Osteoblast (primary cell): ENCODE measurements at regions not wholly inside any gene's neighbourhood (a gene's known extent, or its start where the extent isn't known, plus 50 kb on each side); places are given as distances from the start of the nearest gene placed in this dataset.

Source experiments
- DNase-seq: peaks from one replicate; pipeline ENCODE4 v3.0.0; 2011; ENCODE audit warnings: low spot score, mixed read lengths; ENCODE audit not compliant: insufficient read length; ENCODE audit errors: missing footprints
- H2AFZ ChIP-seq: 2 replicates; pipeline ENCODE4 v1.6.0; 2011; ENCODE audit warnings: mild to moderate bottlenecking, low read length
- H3K27ac ChIP-seq: 2 replicates; pipeline ENCODE4 v1.5.1; 2011; ENCODE audit warnings: mild to moderate bottlenecking, low read depth, low read length, moderate library complexity
- H3K27me3 ChIP-seq: 2 replicates; pipeline ENCODE4 v1.6.0; 2012; ENCODE audit warnings: mild to moderate bottlenecking, control low read depth, inconsistent platforms, low read length, moderate library complexity; ENCODE audit not compliant: insufficient read depth
- H3K36me3 ChIP-seq: 2 replicates; pipeline ENCODE4 v1.5.1; 2011; ENCODE audit warnings: mild to moderate bottlenecking, low read length, control low read depth, moderate library complexity; ENCODE audit not compliant: insufficient read depth
- H3K4me1 ChIP-seq: 2 replicates; pipeline ENCODE4 v1.5.1; 2011; ENCODE audit warnings: mild to moderate bottlenecking, low read length, control low read depth, moderate library complexity; ENCODE audit not compliant: insufficient read depth
- H3K4me2 ChIP-seq: 2 replicates; pipeline ENCODE4 v1.6.0; 2011; ENCODE audit warnings: mild to moderate bottlenecking, low read length; ENCODE audit not compliant: insufficient read depth
- H3K4me3 ChIP-seq: fragments of 200-600 bp; sonication (generic); 3 replicates; pipeline ENCODE4 v1.5.1; 2012; ENCODE audit warnings: mild to moderate bottlenecking, low read length, inconsistent platforms; ENCODE audit not compliant: insufficient read depth
- H3K79me2 ChIP-seq: 2 replicates; pipeline ENCODE4 v1.6.0; 2012; ENCODE audit warnings: mild to moderate bottlenecking, low read length, control low read depth, inconsistent platforms; ENCODE audit not compliant: insufficient read depth
- H3K9me3 ChIP-seq: 2 replicates; pipeline ENCODE4 v1.5.1; 2011; ENCODE audit warnings: low read depth, low read length, control low read depth
- H4K20me1 ChIP-seq: 2 replicates; pipeline ENCODE4 v1.6.0; 2012; ENCODE audit warnings: mild to moderate bottlenecking, low read length, control low read depth; ENCODE audit not compliant: insufficient read depth
- CTCF ChIP-seq: IDR thresholded peaks from 2 replicates; pipeline ENCODE4 v1.5.1; 2011; ENCODE audit warnings: mild to moderate bottlenecking, low read depth, low read length, moderate library complexity; ENCODE audit errors: extremely low read depth

GRCh38 chr9:81108391-81108790, 581.0 kb downstream of the TLE1 start:
- TF ChIP-seq CTCF = no peak
- Histone ChIP-seq H3K36me3 (no peaks in the 10 kb centered on the region), H3K9me3 (no peaks in the 10 kb centered on the region), H4K20me1 (no peaks in the 10 kb centered on the region), H3K4me1 (no peaks in the 10 kb centered on the region), H2AFZ (no peak overlapping the region), H3K27ac (no peak overlapping the region), H3K27me3 (peaks cover 6% of the 10 kb centered on the region), H3K4me3 (no peak overlapping the region), H3K4me2 (no peak overlapping the region), H3K79me2 (no peaks in the 10 kb centered on the region)
- peak; percentile 48 for DNase-seq

GRCh38 chr9:81103597-81104471, 585.5 kb downstream of the TLE1 start:
- H3K27me3 ChIP-seq = peaks cover 3% of the 10 kb centered on the region
- no peak overlapping the region for H3K27ac ChIP-seq
- H3K4me3 ChIP-seq = no peak overlapping the region
- DNase-seq = no peak
- TF ChIP-seq CTCF = peak; percentile 51
- H3K79me2 ChIP-seq = no peaks in the 10 kb centered on the region
- no peaks in the 10 kb centered on the region for H3K36me3 ChIP-seq
- H3K4me1 ChIP-seq = no peaks in the 10 kb centered on the region
- no peaks in the 10 kb centered on the region for H3K9me3 ChIP-seq
- H2AFZ ChIP-seq = no peak overlapping the region
- no peak overlapping the region for H3K4me2 ChIP-seq
- no peaks in the 10 kb centered on the region for H4K20me1 ChIP-seq

- no peak for DNase-seq
- Histone ChIP-seq H4K20me1 (no peaks in the 10 kb centered on the region), H3K4me3 (no peak overlapping the region), H3K4me2 (no peak overlapping the region), H3K79me2 (no peaks in the 10 kb centered on the region), H2AFZ (no peak overlapping the region), H3K9me3 (no peaks in the 10 kb centered on the region), H3K4me1 (no peaks in the 10 kb centered on the region), H3K27ac (no peak overlapping the region), H3K36me3 (no peaks in the 10 kb centered on the region), H3K27me3 (no peaks in the 10 kb centered on the region)
- TF ChIP-seq CTCF = no peak
These were observed 592.1 kb downstream of the TLE1 start for GRCh38 chr9:81097131-81097847.

GRCh38 chr9:81096625-81097024, 592.7 kb downstream of the TLE1 start:
- H3K4me1 ChIP-seq = no peaks in the 10 kb centered on the region
- no peak for TF ChIP-seq CTCF
- no peaks in the 10 kb centered on the region for H3K27me3 ChIP-seq
- H3K4me3 ChIP-seq = no peak overlapping the region
- H3K9me3 ChIP-seq = no peaks in the 10 kb centered on the region
- H4K20me1 ChIP-seq = no peaks in the 10 kb centered on the region
- no peak overlapping the region for H3K4me2 ChIP-seq
- no peak overlapping the region for H2AFZ ChIP-seq
- no peak for DNase-seq
- no peaks in the 10 kb centered on the region for H3K36me3 ChIP-seq
- no peaks in the 10 kb centered on the region for H3K79me2 ChIP-seq
- no peak overlapping the region for H3K27ac ChIP-seq
